ENCODE measurements at regions not wholly inside any gene's neighbourhood (a gene's known extent, or its start where the extent isn't known, plus 50 kb on each side); places are given as distances from the start of the nearest gene placed in this dataset.
"Not testable (repeated sequence)": the region's sequence is repeated elsewhere in the genome, so short reads cannot be mapped to it uniquely, and the experiment has no call there.

DNA sequence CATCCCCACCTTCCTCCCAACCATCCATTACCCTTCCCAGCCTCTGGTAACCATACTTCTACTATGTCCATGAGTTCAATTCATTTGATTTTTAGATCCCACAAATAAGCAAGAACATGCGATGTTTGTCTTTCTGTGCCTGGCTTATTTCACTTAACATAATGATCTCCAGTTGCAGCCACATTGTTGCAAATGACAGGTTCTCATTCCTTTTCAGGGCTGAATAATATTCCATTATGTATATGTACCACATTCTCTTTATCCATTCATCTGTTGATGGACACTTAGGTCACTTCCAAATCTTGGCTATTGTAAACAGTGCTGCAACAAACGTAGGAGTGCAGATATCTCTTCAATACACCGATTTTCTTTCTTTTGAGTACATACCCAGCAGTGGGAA is 522.1 kb downstream of the TMEM114 start:
- H3K79me2 ChIP-seq (ENCODE audit: control insufficient read depth, insufficient read depth, low read length, poor library complexity); H2AFZ ChIP-seq (ENCODE audit: insufficient read depth, low read length, poor library complexity); H3K4me3 ChIP-seq (ENCODE audit: low read depth, low read length); H4K12ac ChIP-seq (ENCODE audit: low read depth, low read length); H3K23ac ChIP-seq (ENCODE audit: low read length); H3K79me1 ChIP-seq (ENCODE audit: low read length); H4K8ac ChIP-seq (ENCODE audit: low read depth, low read length); H3K4ac ChIP-seq (ENCODE audit: low read depth, low read length); H2BK12ac ChIP-seq (ENCODE audit: low read length); H2BK5ac ChIP-seq (ENCODE audit: low read depth, low read length, poor library complexity); H3K27ac ChIP-seq (ENCODE audit: low read depth, low read length); H3K9ac ChIP-seq (ENCODE audit: low read length); H3K9me3 ChIP-seq (ENCODE audit: insufficient read depth, low read depth, low read length); H3K27me3 ChIP-seq (ENCODE audit: insufficient read depth, low read length); H2AK5ac ChIP-seq (ENCODE audit: low read length); H4K91ac ChIP-seq (ENCODE audit: low read depth, low read length); DNase-seq; H3K4me2 ChIP-seq (ENCODE audit: low read length); H3K14ac ChIP-seq (ENCODE audit: low read length); H2BK120ac ChIP-seq (ENCODE audit: insufficient read depth, low read length, poor library complexity); H3K36me3 ChIP-seq (ENCODE audit: control insufficient read depth in 1 of 2, insufficient read depth in 2 of 2, low read length in 2 of 2); H3K18ac ChIP-seq (ENCODE audit: low read length); H3K4me1 ChIP-seq (ENCODE audit: control insufficient read depth in 1 of 2, insufficient read depth in 2 of 2, low read length in 2 of 2): not testable (repeated sequence)
- WGBS (ENCODE audit: extremely low coverage, insufficient coverage, insufficient read length) = no CpG with 5 or more reads among the region's 3 CpGs

DNA sequence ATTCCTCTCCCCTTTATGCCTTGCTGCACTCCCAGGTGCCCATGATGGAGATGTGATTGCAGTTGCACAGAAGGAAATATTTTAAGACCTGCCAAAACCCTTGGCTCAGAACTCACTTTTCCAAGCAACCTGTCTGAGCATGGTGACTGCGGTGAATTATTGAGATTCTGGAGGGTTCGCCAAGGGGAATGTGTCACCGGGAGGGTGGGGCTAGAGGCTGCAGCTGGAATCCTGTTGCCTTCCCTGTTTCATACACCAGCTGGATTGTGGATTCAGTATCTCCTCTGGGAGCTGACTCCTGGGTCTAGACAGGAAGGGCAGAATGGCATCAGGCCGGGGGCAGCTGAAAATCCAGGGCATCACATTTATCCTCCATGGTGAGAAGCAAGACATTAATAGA is 527.2 kb downstream of the TMEM114 start:
- H3K9me3 ChIP-seq (ENCODE audit: insufficient read depth, low read depth, low read length) = peaks cover 2% of the 10 kb centered on the region
- no peak for DNase-seq
- no peak overlapping the region for H3K4ac ChIP-seq (ENCODE audit: low read depth, low read length)
- no peak overlapping the region for H3K27ac ChIP-seq (ENCODE audit: low read depth, low read length)
- H2BK5ac ChIP-seq (ENCODE audit: low read depth, low read length, poor library complexity) = no peak overlapping the region
- H3K23ac ChIP-seq (ENCODE audit: low read length) = no peak overlapping the region
- H2AFZ ChIP-seq (ENCODE audit: insufficient read depth, low read length, poor library complexity) = no peak overlapping the region
- no CpG with 5 or more reads among the region's 4 CpGs for WGBS (ENCODE audit: extremely low coverage, insufficient coverage, insufficient read length)
- no peaks in the 10 kb centered on the region for H3K79me1 ChIP-seq (ENCODE audit: low read length)
- no peak overlapping the region for H3K4me2 ChIP-seq (ENCODE audit: low read length)
- H2BK120ac ChIP-seq (ENCODE audit: insufficient read depth, low read length, poor library complexity) = no peak overlapping the region
- no peak overlapping the region for H3K18ac ChIP-seq (ENCODE audit: low read length)
- H2BK12ac ChIP-seq (ENCODE audit: low read length) = no peak overlapping the region
- H3K27me3 ChIP-seq (ENCODE audit: insufficient read depth, low read length) = no peaks in the 10 kb centered on the region
- H3K14ac ChIP-seq (ENCODE audit: low read length) = no peak overlapping the region
- no peak overlapping the region for H3K4me3 ChIP-seq (ENCODE audit: low read depth, low read length)
- H3K4me1 ChIP-seq (ENCODE audit: control insufficient read depth in 1 of 2, insufficient read depth in 2 of 2, low read length in 2 of 2) = no peaks in the 10 kb centered on the region
- no peak overlapping the region for H3K9ac ChIP-seq (ENCODE audit: low read length)
- no peak overlapping the region for H2AK5ac ChIP-seq (ENCODE audit: low read length)
- H4K91ac ChIP-seq (ENCODE audit: low read depth, low read length) = no peak overlapping the region
- no peak overlapping the region for H4K12ac ChIP-seq (ENCODE audit: low read depth, low read length)
- no peaks in the 10 kb centered on the region for H3K79me2 ChIP-seq (ENCODE audit: control insufficient read depth, insufficient read depth, low read length, poor library complexity)
- H4K8ac ChIP-seq (ENCODE audit: low read depth, low read length) = no peak overlapping the region
- no peaks in the 10 kb centered on the region for H3K36me3 ChIP-seq (ENCODE audit: control insufficient read depth in 1 of 2, insufficient read depth in 2 of 2, low read length in 2 of 2)

- H3K9ac ChIP-seq (ENCODE audit: low read length) = no peak overlapping the region
- no CpG with 5 or more reads among the region's 9 CpGs for WGBS (ENCODE audit: extremely low coverage, insufficient coverage, insufficient read length)
- H2AFZ ChIP-seq (ENCODE audit: insufficient read depth, low read length, poor library complexity) = no peak overlapping the region
- no peak overlapping the region for H3K14ac ChIP-seq (ENCODE audit: low read length)
- no peak overlapping the region for H4K12ac ChIP-seq (ENCODE audit: low read depth, low read length)
- H4K91ac ChIP-seq (ENCODE audit: low read depth, low read length) = no peak overlapping the region
- no peak overlapping the region for H2BK12ac ChIP-seq (ENCODE audit: low read length)
- H2BK5ac ChIP-seq (ENCODE audit: low read depth, low read length, poor library complexity) = no peak overlapping the region
- no peak overlapping the region for H2BK120ac ChIP-seq (ENCODE audit: insufficient read depth, low read length, poor library complexity)
- H3K4me3 ChIP-seq (ENCODE audit: low read depth, low read length) = no peak overlapping the region
- H3K4me1 ChIP-seq (ENCODE audit: control insufficient read depth in 1 of 2, insufficient read depth in 2 of 2, low read length in 2 of 2) = no peaks in the 10 kb centered on the region
- peaks cover 2% of the 10 kb centered on the region for H3K9me3 ChIP-seq (ENCODE audit: insufficient read depth, low read depth, low read length)
- no peaks in the 10 kb centered on the region for H3K79me1 ChIP-seq (ENCODE audit: low read length)
- no peaks in the 10 kb centered on the region for H3K36me3 ChIP-seq (ENCODE audit: control insufficient read depth in 1 of 2, insufficient read depth in 2 of 2, low read length in 2 of 2)
- H2AK5ac ChIP-seq (ENCODE audit: low read length) = no peak overlapping the region
- no peak overlapping the region for H4K8ac ChIP-seq (ENCODE audit: low read depth, low read length)
- H3K27ac ChIP-seq (ENCODE audit: low read depth, low read length) = no peak overlapping the region
- no peak overlapping the region for H3K4ac ChIP-seq (ENCODE audit: low read depth, low read length)
- H3K79me2 ChIP-seq (ENCODE audit: control insufficient read depth, insufficient read depth, low read length, poor library complexity) = no peaks in the 10 kb centered on the region
- no peak overlapping the region for H3K4me2 ChIP-seq (ENCODE audit: low read length)
- DNase-seq = no peak
- H3K27me3 ChIP-seq (ENCODE audit: insufficient read depth, low read length) = no peaks in the 10 kb centered on the region
- no peak overlapping the region for H3K23ac ChIP-seq (ENCODE audit: low read length)
- no peak overlapping the region for H3K18ac ChIP-seq (ENCODE audit: low read length)
Measured at GRCh38 chr16:8062677-8063076, 527.6 kb downstream of the TMEM114 start.

DNA sequence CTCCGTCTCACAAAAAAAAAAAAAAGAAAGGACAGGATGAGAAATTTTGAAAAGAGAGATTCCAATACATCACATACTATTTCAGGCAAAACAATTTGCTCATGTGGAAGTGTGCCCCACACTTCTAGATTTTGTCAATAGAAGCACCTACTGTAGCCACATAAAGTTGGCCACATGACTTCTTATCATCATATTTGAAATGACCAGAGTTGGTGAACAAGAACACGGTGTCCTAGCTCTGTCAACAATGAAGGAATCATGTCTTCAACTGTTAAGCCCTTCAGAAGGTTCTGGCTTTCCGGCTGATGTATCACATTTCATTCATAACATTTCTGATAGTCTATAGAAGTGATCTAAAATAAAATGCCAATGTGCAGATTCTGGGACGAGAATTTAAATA is 534.5 kb downstream of the TMEM114 start:
- no CpG with 5 or more reads among the region's 4 CpGs for WGBS (ENCODE audit: extremely low coverage, insufficient coverage, insufficient read length)
- no peaks in the 10 kb centered on the region for H3K4me1 ChIP-seq (ENCODE audit: control insufficient read depth in 1 of 2, insufficient read depth in 2 of 2, low read length in 2 of 2)

More for the DNA sequence above, 534.5 kb downstream of the TMEM114 start:
- H2BK5ac ChIP-seq (ENCODE audit: low read depth, low read length, poor library complexity) = no peak overlapping the region
- no peaks in the 10 kb centered on the region for H3K79me1 ChIP-seq (ENCODE audit: low read length)
- H4K8ac ChIP-seq (ENCODE audit: low read depth, low read length) = no peak overlapping the region
- H2AK5ac ChIP-seq (ENCODE audit: low read length) = no peak overlapping the region
- no peaks in the 10 kb centered on the region for H3K79me2 ChIP-seq (ENCODE audit: control insufficient read depth, insufficient read depth, low read length, poor library complexity)
- no peaks in the 10 kb centered on the region for H3K36me3 ChIP-seq (ENCODE audit: control insufficient read depth in 1 of 2, insufficient read depth in 2 of 2, low read length in 2 of 2)
- no peaks in the 10 kb centered on the region for H3K9me3 ChIP-seq (ENCODE audit: insufficient read depth, low read depth, low read length)
- no peak overlapping the region for H2AFZ ChIP-seq (ENCODE audit: insufficient read depth, low read length, poor library complexity)
- no peak overlapping the region for H3K4ac ChIP-seq (ENCODE audit: low read depth, low read length)
- H3K14ac ChIP-seq (ENCODE audit: low read length) = no peak overlapping the region
- no peaks in the 10 kb centered on the region for H3K27me3 ChIP-seq (ENCODE audit: insufficient read depth, low read length)
- H3K4me3 ChIP-seq (ENCODE audit: low read depth, low read length) = no peak overlapping the region
- H3K23ac ChIP-seq (ENCODE audit: low read length) = no peak overlapping the region
- H3K18ac ChIP-seq (ENCODE audit: low read length) = no peak overlapping the region
- no peak overlapping the region for H3K27ac ChIP-seq (ENCODE audit: low read depth, low read length)
- no peak overlapping the region for H2BK12ac ChIP-seq (ENCODE audit: low read length)
- H4K12ac ChIP-seq (ENCODE audit: low read depth, low read length) = no peak overlapping the region
- no peak for DNase-seq
- no peak overlapping the region for H2BK120ac ChIP-seq (ENCODE audit: insufficient read depth, low read length, poor library complexity)
- no peak overlapping the region for H3K4me2 ChIP-seq (ENCODE audit: low read length)
- no peak overlapping the region for H4K91ac ChIP-seq (ENCODE audit: low read depth, low read length)
- no peak overlapping the region for H3K9ac ChIP-seq (ENCODE audit: low read length)

Data from trophoblast cell (in vitro differentiated cells and primary cell).